ENCODE measurements at regions not wholly inside any gene's neighbourhood (a gene's known extent, or its start where the extent isn't known, plus 50 kb on each side); places are given as distances from the start of the nearest gene placed in this dataset.
"Not testable (repeated sequence)": the region's sequence is repeated elsewhere in the genome, so short reads cannot be mapped to it uniquely, and the experiment has no call there.

DNA sequence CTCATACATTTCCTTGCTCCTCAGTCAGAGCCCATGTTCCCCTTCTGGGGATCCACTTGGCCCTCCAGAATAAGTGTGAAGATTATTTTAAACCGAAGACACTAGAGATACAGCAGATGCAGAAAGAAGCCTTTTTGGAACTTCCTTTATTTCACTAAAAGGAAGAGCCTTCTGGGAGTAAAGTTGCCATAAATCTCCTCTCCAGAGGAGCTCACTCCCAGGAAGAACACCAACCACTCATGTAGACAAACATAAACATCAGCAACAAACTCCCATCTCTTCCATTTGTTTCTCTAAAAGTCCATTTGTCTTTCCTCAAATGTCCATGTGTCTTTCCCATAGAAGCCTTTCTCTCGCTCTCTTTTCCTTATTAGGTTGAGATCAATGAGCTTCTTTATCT, 62.4 kb upstream of the MSH6 start:
- peaks cover 11% of the 10 kb centered on the region for H3K27me3 Mint-ChIP-seq (ENCODE audit: low read depth)
- H3K27ac Mint-ChIP-seq (ENCODE audit: unreplicated experiment), result no peak overlapping the region
- no peaks in the 10 kb centered on the region for H3K36me3 Mint-ChIP-seq (ENCODE audit: low read depth)
- H3K9me3 Mint-ChIP-seq (ENCODE audit: low read depth), result peaks cover 9% of the 10 kb centered on the region
- H3K4me1 Mint-ChIP-seq (ENCODE audit: low read depth), result no peaks in the 10 kb centered on the region
- no peak for TF ChIP-seq CTCF (IDR thresholded peaks at IDR 0.05)
- H3K4me3 Mint-ChIP-seq (ENCODE audit: unreplicated experiment), result no peak overlapping the region
- no peak for DNase-seq (ENCODE audit: low spot score)

DNA sequence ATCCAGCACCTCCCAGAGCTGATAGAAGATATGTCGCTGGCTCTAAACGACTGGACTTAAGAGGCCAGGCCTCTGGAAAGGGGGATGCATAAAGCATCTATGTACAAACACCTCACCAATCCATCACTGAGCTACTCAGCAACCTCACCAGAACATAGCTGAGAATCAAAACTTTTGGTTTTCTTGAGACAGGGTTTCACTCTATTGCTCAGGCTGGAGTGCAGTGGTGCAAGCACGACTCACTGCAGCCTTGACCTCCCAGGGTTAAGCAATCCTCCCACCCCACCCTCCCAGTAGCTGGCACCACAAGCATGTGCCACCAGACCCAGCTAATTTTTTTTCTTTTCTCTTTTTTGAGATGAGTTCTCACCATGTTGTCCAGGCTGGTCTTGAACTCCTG, 62.9 kb upstream of the MSH6 start:
- no peaks in the 10 kb centered on the region for H3K4me1 Mint-ChIP-seq (ENCODE audit: low read depth)
- no peak for TF ChIP-seq CTCF (IDR thresholded peaks at IDR 0.05)
- peaks cover 9% of the 10 kb centered on the region for H3K9me3 Mint-ChIP-seq (ENCODE audit: low read depth)
- DNase-seq (ENCODE audit: low spot score), result no peak
- H3K4me3 Mint-ChIP-seq (ENCODE audit: unreplicated experiment), result no peak overlapping the region
- H3K27ac Mint-ChIP-seq (ENCODE audit: unreplicated experiment), result no peak overlapping the region
- H3K27me3 Mint-ChIP-seq (ENCODE audit: low read depth), result peaks cover 11% of the 10 kb centered on the region
- no peaks in the 10 kb centered on the region for H3K36me3 Mint-ChIP-seq (ENCODE audit: low read depth)

DNA sequence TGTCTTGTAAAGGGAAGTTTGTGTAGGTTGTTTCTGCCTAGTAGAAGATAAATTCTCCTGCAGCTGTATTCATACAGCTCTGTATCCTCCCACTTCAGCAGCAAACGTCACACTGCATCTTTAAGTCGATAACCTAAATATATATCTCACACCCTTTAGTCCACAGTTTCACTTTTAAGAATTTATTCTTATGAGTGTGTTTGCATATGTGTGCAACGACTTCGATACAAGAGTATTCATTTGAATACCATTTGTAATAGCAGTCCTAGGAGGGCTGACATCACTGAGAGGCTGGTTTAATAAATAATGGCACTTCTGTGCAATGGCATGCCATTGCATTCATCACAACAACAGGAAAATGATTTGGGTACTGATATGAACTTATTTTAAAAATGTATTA, 63.8 kb upstream of the MSH6 start:
- no peak overlapping the region for H3K4me3 Mint-ChIP-seq (ENCODE audit: unreplicated experiment)
- no peak for DNase-seq (ENCODE audit: low spot score)
- no peaks in the 10 kb centered on the region for H3K36me3 Mint-ChIP-seq (ENCODE audit: low read depth)
- no peak overlapping the region for H3K27ac Mint-ChIP-seq (ENCODE audit: unreplicated experiment)
- no peak for TF ChIP-seq CTCF (IDR thresholded peaks at IDR 0.05)
- no peaks in the 10 kb centered on the region for H3K4me1 Mint-ChIP-seq (ENCODE audit: low read depth)
- peaks cover 11% of the 10 kb centered on the region for H3K27me3 Mint-ChIP-seq (ENCODE audit: low read depth)
- H3K9me3 Mint-ChIP-seq (ENCODE audit: low read depth), result peaks cover 9% of the 10 kb centered on the region

- not testable (repeated sequence) for H3K27ac Mint-ChIP-seq (ENCODE audit: unreplicated experiment); H3K9me3 Mint-ChIP-seq (ENCODE audit: low read depth); H3K4me1 Mint-ChIP-seq (ENCODE audit: low read depth); DNase-seq (ENCODE audit: low spot score); H3K4me3 Mint-ChIP-seq (ENCODE audit: unreplicated experiment); H3K36me3 Mint-ChIP-seq (ENCODE audit: low read depth)
- H3K27me3 Mint-ChIP-seq (ENCODE audit: low read depth), result peaks cover 11% of the 10 kb centered on the region
These were observed 66.6 kb upstream of the MSH6 start for GRCh38 chr2:47716307-47716706.

DNA sequence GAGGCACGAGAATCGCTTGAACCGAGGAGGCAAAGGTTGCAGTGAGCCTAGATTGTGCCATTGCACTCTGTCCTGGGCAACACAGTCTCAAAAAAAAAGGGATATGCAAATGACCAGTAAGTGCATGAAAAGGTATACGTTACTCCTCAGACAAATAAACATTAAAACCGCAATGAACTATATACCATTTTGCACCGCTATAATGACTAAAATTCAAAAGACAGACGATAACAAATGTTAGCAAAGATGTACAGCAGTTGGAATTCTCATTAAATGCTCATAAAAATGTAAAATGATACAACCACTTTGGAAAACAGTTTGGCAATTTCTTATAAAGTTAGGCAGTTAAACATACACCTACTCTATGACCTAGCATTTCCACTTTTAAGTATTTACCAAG, 67.4 kb upstream of the MSH6 start:
- TF ChIP-seq CTCF (IDR thresholded peaks at IDR 0.05), result no peak
- H3K4me3 Mint-ChIP-seq (ENCODE audit: unreplicated experiment), result no peak overlapping the region
- no peak overlapping the region for H3K27ac Mint-ChIP-seq (ENCODE audit: unreplicated experiment)
- no peaks in the 10 kb centered on the region for H3K4me1 Mint-ChIP-seq (ENCODE audit: low read depth)
- H3K9me3 Mint-ChIP-seq (ENCODE audit: low read depth), result peaks cover 9% of the 10 kb centered on the region
- H3K36me3 Mint-ChIP-seq (ENCODE audit: low read depth), result no peaks in the 10 kb centered on the region
- no peak for DNase-seq (ENCODE audit: low spot score)
- H3K27me3 Mint-ChIP-seq (ENCODE audit: low read depth), result peaks cover 9% of the 10 kb centered on the region

DNA sequence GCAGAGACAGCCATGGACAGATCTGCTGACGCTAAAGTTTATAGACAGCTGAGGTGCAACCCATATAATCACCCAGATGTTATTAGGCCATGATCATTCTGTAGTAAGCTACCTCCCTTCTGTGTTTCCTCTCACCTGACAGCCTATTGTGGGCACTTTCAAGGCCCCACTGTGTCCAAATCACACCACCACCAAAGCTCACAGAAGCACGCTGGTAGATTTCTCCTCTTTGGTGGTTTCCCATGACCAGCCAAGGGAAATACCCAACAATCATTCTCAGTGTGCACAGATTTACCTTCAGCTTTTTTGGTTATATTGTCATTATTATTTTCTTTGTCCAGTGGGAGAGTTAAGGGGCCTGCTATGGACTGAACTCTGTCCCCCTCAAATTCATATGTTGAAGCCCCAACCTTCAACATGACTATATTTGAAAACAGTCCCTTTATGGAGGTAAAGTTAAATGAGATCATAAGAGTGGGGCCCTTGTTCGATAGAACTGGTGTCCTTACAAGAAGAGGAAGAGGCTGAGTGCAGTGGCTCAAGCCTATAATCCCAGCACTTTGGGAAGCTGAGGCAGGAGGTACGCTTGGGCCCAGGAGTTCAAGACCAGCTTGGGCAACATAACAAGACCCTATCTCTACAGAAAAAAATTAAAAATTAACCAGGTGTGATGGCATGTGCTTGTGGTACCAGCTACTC, 74.0 kb upstream of the MSH6 start:
- H3K9me3 Mint-ChIP-seq (ENCODE audit: low read depth), result no peaks in the 10 kb centered on the region
- no peak for DNase-seq (ENCODE audit: low spot score)
- no peak overlapping the region for H3K27ac Mint-ChIP-seq (ENCODE audit: unreplicated experiment)
- H3K4me1 Mint-ChIP-seq (ENCODE audit: low read depth), result no peaks in the 10 kb centered on the region
- no peak overlapping the region for H3K4me3 Mint-ChIP-seq (ENCODE audit: unreplicated experiment)
- no peak for TF ChIP-seq CTCF (IDR thresholded peaks at IDR 0.05)
- no peaks in the 10 kb centered on the region for H3K27me3 Mint-ChIP-seq (ENCODE audit: low read depth)
- no peaks in the 10 kb centered on the region for H3K36me3 Mint-ChIP-seq (ENCODE audit: low read depth)

Measured in chondrocyte (in vitro differentiated cells).